ENCODE measurements at regions not wholly inside any gene's neighbourhood (a gene's known extent, or its start where the extent isn't known, plus 50 kb on each side); places are given as distances from the start of the nearest gene placed in this dataset.

GRCh38 chr2:219832904-219833303 is 205.5 kb downstream of the SLC4A3 start:
- H3K9me2 ChIP-seq (replicated peaks; ENCODE audit: control insufficient read depth, low read length): no peaks in the 10 kb centered on the region
- TF ChIP-seq, protein P1, sequence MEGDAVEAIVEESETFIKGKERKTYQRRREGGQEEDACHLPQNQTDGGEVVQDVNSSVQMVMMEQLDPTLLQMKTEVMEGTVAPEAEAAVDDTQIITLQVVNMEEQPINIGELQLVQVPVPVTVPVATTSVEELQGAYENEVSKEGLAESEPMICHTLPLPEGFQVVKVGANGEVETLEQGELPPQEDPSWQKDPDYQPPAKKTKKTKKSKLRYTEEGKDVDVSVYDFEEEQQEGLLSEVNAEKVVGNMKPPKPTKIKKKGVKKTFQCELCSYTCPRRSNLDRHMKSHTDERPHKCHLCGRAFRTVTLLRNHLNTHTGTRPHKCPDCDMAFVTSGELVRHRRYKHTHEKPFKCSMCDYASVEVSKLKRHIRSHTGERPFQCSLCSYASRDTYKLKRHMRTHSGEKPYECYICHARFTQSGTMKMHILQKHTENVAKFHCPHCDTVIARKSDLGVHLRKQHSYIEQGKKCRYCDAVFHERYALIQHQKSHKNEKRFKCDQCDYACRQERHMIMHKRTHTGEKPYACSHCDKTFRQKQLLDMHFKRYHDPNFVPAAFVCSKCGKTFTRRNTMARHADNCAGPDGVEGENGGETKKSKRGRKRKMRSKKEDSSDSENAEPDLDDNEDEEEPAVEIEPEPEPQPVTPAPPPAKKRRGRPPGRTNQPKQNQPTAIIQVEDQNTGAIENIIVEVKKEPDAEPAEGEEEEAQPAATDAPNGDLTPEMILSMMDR (IDR thresholded peaks at IDR 0.05; ENCODE audit: low read depth, low read length, poor library complexity, severe bottlenecking): no peak
- no peak for TF ChIP-seq EZH2phosphoT487 (IDR thresholded peaks at IDR 0.05; ENCODE audit: borderline replicate concordance, low read length)
- no peaks in the 10 kb centered on the region for H3K4me1 ChIP-seq (ENCODE audit: control insufficient read depth, low read length)
- H3K27me3 ChIP-seq (ENCODE audit: control insufficient read depth, low read length): no peaks in the 10 kb centered on the region
- H3K27ac ChIP-seq (ENCODE audit: low read depth, low read length): no peak overlapping the region
- H4K20me1 ChIP-seq (ENCODE audit: control insufficient read depth, insufficient read depth, low read depth, low read length): no peaks in the 10 kb centered on the region
- no peaks in the 10 kb centered on the region for H3K79me2 ChIP-seq (ENCODE audit: control insufficient read depth, low read length)
- no peak overlapping the region for H3K4me3 ChIP-seq (ENCODE audit: low read length)
- no peaks in the 10 kb centered on the region for H3K9me3 ChIP-seq (ENCODE audit: control insufficient read depth, insufficient read depth, low read length)
- no peaks in the 10 kb centered on the region for H3K36me3 ChIP-seq (ENCODE audit: control insufficient read depth, low read length)
- H3K4me2 ChIP-seq (ENCODE audit: low read length): no peak overlapping the region
- no peaks in the 10 kb centered on the region for H3F3A ChIP-seq (ENCODE audit: control insufficient read depth, insufficient read depth)

DNA sequence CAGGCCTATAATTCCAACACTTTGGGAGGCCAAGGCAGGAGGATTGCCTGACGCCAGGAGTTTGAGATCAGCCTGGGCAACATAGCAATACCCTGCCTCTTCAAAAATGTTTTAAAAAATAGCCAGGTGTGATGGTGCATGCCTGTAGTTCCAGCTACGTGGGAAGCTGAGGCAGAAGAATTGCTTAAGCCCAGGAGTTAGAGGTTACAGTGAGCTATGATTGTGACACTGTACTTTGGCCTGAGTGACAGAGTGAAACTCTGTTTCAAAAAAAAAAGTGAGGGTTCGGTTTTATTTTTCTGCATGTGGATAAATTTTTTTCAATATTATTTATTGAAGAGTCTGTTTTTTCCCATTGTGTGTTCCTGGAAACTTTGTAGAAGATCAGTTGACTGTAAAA is 208.1 kb downstream of the SLC4A3 start:
- Histone ChIP-seq H3K4me1 (ENCODE audit: control insufficient read depth, low read length) (no peaks in the 10 kb centered on the region), H3K4me2 (ENCODE audit: low read length) (no peak overlapping the region), H3K27ac (ENCODE audit: low read depth, low read length) (no peak overlapping the region), H3K79me2 (ENCODE audit: control insufficient read depth, low read length) (no peaks in the 10 kb centered on the region), H3K36me3 (ENCODE audit: control insufficient read depth, low read length) (no peaks in the 10 kb centered on the region), H4K20me1 (ENCODE audit: control insufficient read depth, insufficient read depth, low read depth, low read length) (no peaks in the 10 kb centered on the region), H3K27me3 (ENCODE audit: control insufficient read depth, low read length) (no peaks in the 10 kb centered on the region), H3K9me3 (ENCODE audit: control insufficient read depth, insufficient read depth, low read length) (no peaks in the 10 kb centered on the region), H3K4me3 (ENCODE audit: low read length) (no peak overlapping the region), H3F3A (ENCODE audit: control insufficient read depth, insufficient read depth) (no peaks in the 10 kb centered on the region), H3K9me2 (replicated peaks; ENCODE audit: control insufficient read depth, low read length) (no peaks in the 10 kb centered on the region)
- TF ChIP-seq, protein P1 (IDR thresholded peaks at IDR 0.05; ENCODE audit: low read depth, low read length, poor library complexity, severe bottlenecking): no peak
- TF ChIP-seq EZH2phosphoT487 (IDR thresholded peaks at IDR 0.05; ENCODE audit: borderline replicate concordance, low read length): no peak

DNA sequence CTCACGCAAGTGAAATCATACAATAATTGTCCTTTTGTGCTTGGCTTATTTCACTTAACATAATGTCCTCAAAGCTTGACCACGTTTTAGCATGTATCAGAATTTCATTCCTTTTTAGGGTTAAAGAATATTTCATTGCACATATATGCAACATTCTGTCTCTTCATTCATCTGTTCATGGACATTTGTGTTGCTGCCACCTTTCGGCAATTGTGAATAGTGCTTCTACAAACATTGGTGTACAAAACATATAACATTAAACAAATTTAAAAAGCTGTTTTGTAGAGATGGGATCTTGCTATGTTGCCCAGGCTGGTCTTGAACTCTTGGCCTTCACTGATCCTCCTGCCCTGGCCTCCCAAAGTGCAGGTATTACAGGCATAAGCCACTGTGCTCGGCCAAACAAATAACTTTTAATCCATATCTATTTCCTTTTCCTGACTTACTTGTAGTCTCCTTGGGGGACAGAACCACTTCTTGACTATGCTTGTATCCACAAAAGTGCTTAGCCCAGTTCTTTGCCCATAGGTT is 209.3 kb downstream of the SLC4A3 start:
- Histone ChIP-seq H3K4me1 (ENCODE audit: control insufficient read depth, low read length) (no peaks in the 10 kb centered on the region), H3K4me2 (ENCODE audit: low read length) (no peak overlapping the region), H3K9me2 (replicated peaks; ENCODE audit: control insufficient read depth, low read length) (no peaks in the 10 kb centered on the region), H3K79me2 (ENCODE audit: control insufficient read depth, low read length) (no peaks in the 10 kb centered on the region), H4K20me1 (ENCODE audit: control insufficient read depth, insufficient read depth, low read depth, low read length) (no peaks in the 10 kb centered on the region), H3K27ac (ENCODE audit: low read depth, low read length) (no peak overlapping the region), H3F3A (ENCODE audit: control insufficient read depth, insufficient read depth) (no peaks in the 10 kb centered on the region), H3K27me3 (ENCODE audit: control insufficient read depth, low read length) (no peaks in the 10 kb centered on the region), H3K9me3 (ENCODE audit: control insufficient read depth, insufficient read depth, low read length) (no peaks in the 10 kb centered on the region), H3K4me3 (ENCODE audit: low read length) (no peak overlapping the region), H3K36me3 (ENCODE audit: control insufficient read depth, low read length) (no peaks in the 10 kb centered on the region)
- TF ChIP-seq, protein P1 (IDR thresholded peaks at IDR 0.05; ENCODE audit: low read depth, low read length, poor library complexity, severe bottlenecking): peak; percentile 50
- TF ChIP-seq EZH2phosphoT487 (IDR thresholded peaks at IDR 0.05; ENCODE audit: borderline replicate concordance, low read length): no peak
